ENCODE measurements at regions not wholly inside any gene's neighbourhood (a gene's known extent, or its start where the extent isn't known, plus 50 kb on each side); places are given as distances from the start of the nearest gene placed in this dataset.

- H3K4me3 ChIP-seq (ENCODE audit: low read depth in 1 of 2, low read length in 2 of 2): no peak overlapping the region
- no peak overlapping the region for H3K27ac ChIP-seq (ENCODE audit: low read depth in 2 of 2, low read length in 1 of 2)
- WGBS, 2 donors: 62 to 72% methylated on average over 3 of the region's 3 CpGs
Observed at GRCh38 chr12:97760601-97761000, 298.0 kb downstream of the RMST start.

GRCh38 chr12:97763113-97763512 lies 300.5 kb downstream of the RMST start:
- 73 to 82% methylated on average over 6 of the region's 6 CpGs for WGBS, 2 donors
- no peaks in the 10 kb centered on the region for H3K9me3 ChIP-seq (ENCODE audit: control insufficient read depth in 2 of 2, insufficient read depth in 1 of 2, low read depth in 1 of 2, low read length in 1 of 2)
- peaks cover 0 to 2% of the 10 kb centered on the region in 2 donors for H3K27me3 ChIP-seq (ENCODE audit: control insufficient read depth in 1 of 2, insufficient read depth in 2 of 2, low read length in 2 of 2)
- no peak overlapping the region for H3K27ac ChIP-seq (ENCODE audit: low read depth in 2 of 2, low read length in 1 of 2)
- no peaks in the 10 kb centered on the region for H3K36me3 ChIP-seq (ENCODE audit: control insufficient read depth in 2 of 2, insufficient read depth in 2 of 2, low read length in 1 of 2)
- no peak overlapping the region for H3K4me3 ChIP-seq (ENCODE audit: low read depth in 1 of 2, low read length in 2 of 2)
- no peaks in the 10 kb centered on the region for H3K4me1 ChIP-seq (ENCODE audit: control insufficient read depth in 2 of 2, insufficient read depth in 2 of 2, low read length in 1 of 2)

More at GRCh38 chr12:97760601-97761000, 298.0 kb downstream of the RMST start:
- no peaks in the 10 kb centered on the region for H3K9me3 ChIP-seq (ENCODE audit: control insufficient read depth in 2 of 2, insufficient read depth in 1 of 2, low read depth in 1 of 2, low read length in 1 of 2)
- no peaks in the 10 kb centered on the region for H3K4me1 ChIP-seq (ENCODE audit: control insufficient read depth in 2 of 2, insufficient read depth in 2 of 2, low read length in 1 of 2)
- H3K36me3 ChIP-seq (ENCODE audit: control insufficient read depth in 2 of 2, insufficient read depth in 2 of 2, low read length in 1 of 2): no peaks in the 10 kb centered on the region
- peaks cover 0 to 2% of the 10 kb centered on the region in 2 donors for H3K27me3 ChIP-seq (ENCODE audit: control insufficient read depth in 1 of 2, insufficient read depth in 2 of 2, low read length in 2 of 2)

GRCh38 chr12:97764700-97765099 lies 302.1 kb downstream of the RMST start:
- no peaks in the 10 kb centered on the region for H3K9me3 ChIP-seq (ENCODE audit: control insufficient read depth in 2 of 2, insufficient read depth in 1 of 2, low read depth in 1 of 2, low read length in 1 of 2)
- no peaks in the 10 kb centered on the region for H3K27me3 ChIP-seq (ENCODE audit: control insufficient read depth in 1 of 2, insufficient read depth in 2 of 2, low read length in 2 of 2)
- no peaks in the 10 kb centered on the region for H3K36me3 ChIP-seq (ENCODE audit: control insufficient read depth in 2 of 2, insufficient read depth in 2 of 2, low read length in 1 of 2)
- H3K4me3 ChIP-seq (ENCODE audit: low read depth in 1 of 2, low read length in 2 of 2): no peak overlapping the region
- H3K27ac ChIP-seq (ENCODE audit: low read depth in 2 of 2, low read length in 1 of 2): no peak overlapping the region
- no peaks in the 10 kb centered on the region for H3K4me1 ChIP-seq (ENCODE audit: control insufficient read depth in 2 of 2, insufficient read depth in 2 of 2, low read length in 1 of 2)

- Histone ChIP-seq H3K4me1 (ENCODE audit: control insufficient read depth in 2 of 2, insufficient read depth in 2 of 2, low read length in 1 of 2) (no peaks in the 10 kb centered on the region), H3K27ac (ENCODE audit: low read depth in 2 of 2, low read length in 1 of 2) (no peak overlapping the region), H3K9me3 (ENCODE audit: control insufficient read depth in 2 of 2, insufficient read depth in 1 of 2, low read depth in 1 of 2, low read length in 1 of 2) (no peaks in the 10 kb centered on the region), H3K4me3 (ENCODE audit: low read depth in 1 of 2, low read length in 2 of 2) (no peak overlapping the region), H3K27me3 (ENCODE audit: control insufficient read depth in 1 of 2, insufficient read depth in 2 of 2, low read length in 2 of 2) (no peaks in the 10 kb centered on the region), H3K36me3 (ENCODE audit: control insufficient read depth in 2 of 2, insufficient read depth in 2 of 2, low read length in 1 of 2) (no peaks in the 10 kb centered on the region)
- WGBS, 2 donors: 42 to 45% methylated on average over 2 of the region's 2 CpGs
Observed at GRCh38 chr12:97767347-97767746, 304.7 kb downstream of the RMST start.

GRCh38 chr12:97778111-97778510 lies 315.5 kb downstream of the RMST start:
- Histone ChIP-seq H3K27me3 (ENCODE audit: control insufficient read depth in 1 of 2, insufficient read depth in 2 of 2, low read length in 2 of 2) (no peaks in the 10 kb centered on the region), H3K9me3 (ENCODE audit: control insufficient read depth in 2 of 2, insufficient read depth in 1 of 2, low read depth in 1 of 2, low read length in 1 of 2) (no peaks in the 10 kb centered on the region), H3K4me1 (ENCODE audit: control insufficient read depth in 2 of 2, insufficient read depth in 2 of 2, low read length in 1 of 2) (no peaks in the 10 kb centered on the region), H3K36me3 (ENCODE audit: control insufficient read depth in 2 of 2, insufficient read depth in 2 of 2, low read length in 1 of 2) (no peaks in the 10 kb centered on the region), H3K4me3 (ENCODE audit: low read depth in 1 of 2, low read length in 2 of 2) (no peak overlapping the region), H3K27ac (ENCODE audit: low read depth in 2 of 2, low read length in 1 of 2) (no peak overlapping the region)
- WGBS, 2 donors: 63 to 65% methylated on average over 3 of the region's 3 CpGs

GRCh38 chr12:97781342-97781741 lies 318.7 kb downstream of the RMST start:
- Histone ChIP-seq H3K4me3 (ENCODE audit: low read depth in 1 of 2, low read length in 2 of 2) (no peak overlapping the region), H3K27ac (ENCODE audit: low read depth in 2 of 2, low read length in 1 of 2) (no peak overlapping the region), H3K4me1 (ENCODE audit: control insufficient read depth in 2 of 2, insufficient read depth in 2 of 2, low read length in 1 of 2) (no peaks in the 10 kb centered on the region), H3K36me3 (ENCODE audit: control insufficient read depth in 2 of 2, insufficient read depth in 2 of 2, low read length in 1 of 2) (no peaks in the 10 kb centered on the region), H3K27me3 (ENCODE audit: control insufficient read depth in 1 of 2, insufficient read depth in 2 of 2, low read length in 2 of 2) (no peaks in the 10 kb centered on the region), H3K9me3 (ENCODE audit: control insufficient read depth in 2 of 2, insufficient read depth in 1 of 2, low read depth in 1 of 2, low read length in 1 of 2) (no peaks in the 10 kb centered on the region)
- 88% methylated on average over 5 of the region's 5 CpGs for WGBS, 2 donors

- Histone ChIP-seq H3K27me3 (ENCODE audit: control insufficient read depth in 1 of 2, insufficient read depth in 2 of 2, low read length in 2 of 2) (no peaks in the 10 kb centered on the region), H3K27ac (ENCODE audit: low read depth in 2 of 2, low read length in 1 of 2) (no peak overlapping the region), H3K36me3 (ENCODE audit: control insufficient read depth in 2 of 2, insufficient read depth in 2 of 2, low read length in 1 of 2) (no peaks in the 10 kb centered on the region), H3K4me1 (ENCODE audit: control insufficient read depth in 2 of 2, insufficient read depth in 2 of 2, low read length in 1 of 2) (no peaks in the 10 kb centered on the region), H3K4me3 (ENCODE audit: low read depth in 1 of 2, low read length in 2 of 2) (no peak overlapping the region), H3K9me3 (ENCODE audit: control insufficient read depth in 2 of 2, insufficient read depth in 1 of 2, low read depth in 1 of 2, low read length in 1 of 2) (no peaks in the 10 kb centered on the region)
Observed at GRCh38 chr12:97784904-97785303, 322.3 kb downstream of the RMST start.

- no peak overlapping the region for H3K27ac ChIP-seq (ENCODE audit: low read depth in 2 of 2, low read length in 1 of 2)
- no peaks in the 10 kb centered on the region for H3K27me3 ChIP-seq (ENCODE audit: control insufficient read depth in 1 of 2, insufficient read depth in 2 of 2, low read length in 2 of 2)
- no peaks in the 10 kb centered on the region for H3K36me3 ChIP-seq (ENCODE audit: control insufficient read depth in 2 of 2, insufficient read depth in 2 of 2, low read length in 1 of 2)
- H3K4me3 ChIP-seq (ENCODE audit: low read depth in 1 of 2, low read length in 2 of 2): no peak overlapping the region
- peaks cover 0 to 2% of the 10 kb centered on the region in 2 donors for H3K9me3 ChIP-seq (ENCODE audit: control insufficient read depth in 2 of 2, insufficient read depth in 1 of 2, low read depth in 1 of 2, low read length in 1 of 2)
- WGBS, 2 donors: 89% methylated on average over 1 of the region's 1 CpG
- no peaks in the 10 kb centered on the region for H3K4me1 ChIP-seq (ENCODE audit: control insufficient read depth in 2 of 2, insufficient read depth in 2 of 2, low read length in 1 of 2)
Observed at GRCh38 chr12:97790281-97790680, 327.7 kb downstream of the RMST start.

GRCh38 chr12:97797473-97797872 lies 334.9 kb downstream of the RMST start:
- no peaks in the 10 kb centered on the region for H3K4me1 ChIP-seq (ENCODE audit: control insufficient read depth in 2 of 2, insufficient read depth in 2 of 2, low read length in 1 of 2)
- no peaks in the 10 kb centered on the region for H3K36me3 ChIP-seq (ENCODE audit: control insufficient read depth in 2 of 2, insufficient read depth in 2 of 2, low read length in 1 of 2)
- no peak overlapping the region for H3K4me3 ChIP-seq (ENCODE audit: low read depth in 1 of 2, low read length in 2 of 2)
- WGBS, 2 donors: 89 to 92% methylated on average over 3 of the region's 3 CpGs
- no peak overlapping the region for H3K27ac ChIP-seq (ENCODE audit: low read depth in 2 of 2, low read length in 1 of 2)
- H3K9me3 ChIP-seq (ENCODE audit: control insufficient read depth in 2 of 2, insufficient read depth in 1 of 2, low read depth in 1 of 2, low read length in 1 of 2): no peaks in the 10 kb centered on the region
- H3K27me3 ChIP-seq (ENCODE audit: control insufficient read depth in 1 of 2, insufficient read depth in 2 of 2, low read length in 2 of 2): no peaks in the 10 kb centered on the region

- Histone ChIP-seq H3K9me3 (ENCODE audit: control insufficient read depth in 2 of 2, insufficient read depth in 1 of 2, low read depth in 1 of 2, low read length in 1 of 2) (no peaks in the 10 kb centered on the region), H3K4me3 (ENCODE audit: low read depth in 1 of 2, low read length in 2 of 2) (no peak overlapping the region), H3K36me3 (ENCODE audit: control insufficient read depth in 2 of 2, insufficient read depth in 2 of 2, low read length in 1 of 2) (no peaks in the 10 kb centered on the region), H3K27ac (ENCODE audit: low read depth in 2 of 2, low read length in 1 of 2) (no peak overlapping the region), H3K27me3 (ENCODE audit: control insufficient read depth in 1 of 2, insufficient read depth in 2 of 2, low read length in 2 of 2) (no peaks in the 10 kb centered on the region), H3K4me1 (ENCODE audit: control insufficient read depth in 2 of 2, insufficient read depth in 2 of 2, low read length in 1 of 2) (no peaks in the 10 kb centered on the region)
- WGBS, 2 donors: 76 to 85% methylated on average over 3 of the region's 3 CpGs
Observed at GRCh38 chr12:97800561-97800960, 338.0 kb downstream of the RMST start.

Data from esophagus (tissue), 2 donors.